ENCODE measurements at regions not wholly inside any gene's neighbourhood (a gene's known extent, or its start where the extent isn't known, plus 50 kb on each side); places are given as distances from the start of the nearest gene placed in this dataset.
"Not testable (repeated sequence)": the region's sequence is repeated elsewhere in the genome, so short reads cannot be mapped to it uniquely, and the experiment has no call there.

DNA sequence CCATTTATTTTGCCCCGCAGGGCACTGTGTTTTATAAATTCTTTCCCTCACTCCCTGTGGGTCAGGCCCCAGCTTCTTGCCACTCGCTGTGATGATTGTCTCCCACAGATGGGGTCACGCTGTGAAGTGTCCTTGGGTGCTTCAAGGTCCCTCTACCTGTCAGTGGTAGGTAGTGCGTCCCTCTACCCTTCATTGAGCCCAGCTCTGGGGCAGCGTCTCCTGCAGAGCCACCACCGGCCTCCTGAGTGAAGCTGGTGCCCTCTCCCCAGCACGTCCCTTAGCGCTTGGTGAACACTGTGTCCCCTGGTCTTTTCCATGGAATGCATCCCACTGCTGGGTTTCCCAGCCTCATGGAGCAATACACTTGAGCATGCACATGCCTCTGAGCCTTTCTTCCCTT is 108.2 kb downstream of the NRN1 start:
- Histone ChIP-seq H3K4me1 (ENCODE audit: control insufficient read depth in 2 of 2, insufficient read depth in 2 of 2, low read length in 2 of 2) (no peaks in the 10 kb centered on the region), H3K27me3 (ENCODE audit: control insufficient read depth in 2 of 2, insufficient read depth in 2 of 2, low read length in 2 of 2) (no peaks in the 10 kb centered on the region), H3K4me3 (ENCODE audit: low read length in 2 of 2) (no peak overlapping the region), H3K27ac (ENCODE audit: low read depth in 2 of 2, low read length in 2 of 2) (no peak overlapping the region), H3K36me3 (ENCODE audit: control insufficient read depth in 2 of 2, insufficient read depth in 2 of 2, low read length in 2 of 2) (no peaks in the 10 kb centered on the region), H3K9ac (ENCODE audit: low read depth in 1 of 2, low read length in 2 of 2) (no peak overlapping the region), H3K9me3 (ENCODE audit: control insufficient read depth in 2 of 2, low read length in 2 of 2) (no peaks in the 10 kb centered on the region)

DNA sequence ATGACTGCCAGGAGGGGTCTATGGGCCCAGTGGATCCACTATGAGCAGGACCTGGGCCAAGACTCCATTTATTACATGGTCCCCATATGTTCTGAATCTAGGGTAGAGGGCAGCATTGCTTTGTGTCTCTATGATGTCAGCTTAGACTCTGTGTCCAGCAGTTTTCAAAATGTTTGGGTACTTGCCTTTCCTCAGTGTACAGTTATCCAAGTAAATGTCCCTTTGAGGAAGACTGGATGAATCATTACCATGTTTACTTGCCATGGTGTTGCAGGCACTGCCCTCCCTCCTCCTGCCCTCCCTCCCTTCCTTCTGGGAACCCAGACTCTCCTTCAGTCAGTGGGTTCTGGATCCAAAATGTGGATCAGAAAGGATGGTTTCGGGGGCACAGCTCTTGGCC is 108.6 kb downstream of the NRN1 start:
- Histone ChIP-seq H3K9me3 (ENCODE audit: control insufficient read depth in 2 of 2, low read length in 2 of 2) (no peaks in the 10 kb centered on the region), H3K4me1 (ENCODE audit: control insufficient read depth in 2 of 2, insufficient read depth in 2 of 2, low read length in 2 of 2) (no peaks in the 10 kb centered on the region), H3K27ac (ENCODE audit: low read depth in 2 of 2, low read length in 2 of 2) (no peak overlapping the region), H3K27me3 (ENCODE audit: control insufficient read depth in 2 of 2, insufficient read depth in 2 of 2, low read length in 2 of 2) (no peaks in the 10 kb centered on the region), H3K36me3 (ENCODE audit: control insufficient read depth in 2 of 2, insufficient read depth in 2 of 2, low read length in 2 of 2) (no peaks in the 10 kb centered on the region), H3K4me3 (ENCODE audit: low read length in 2 of 2) (no peak overlapping the region), H3K9ac (ENCODE audit: low read depth in 1 of 2, low read length in 2 of 2) (no peak overlapping the region)

DNA sequence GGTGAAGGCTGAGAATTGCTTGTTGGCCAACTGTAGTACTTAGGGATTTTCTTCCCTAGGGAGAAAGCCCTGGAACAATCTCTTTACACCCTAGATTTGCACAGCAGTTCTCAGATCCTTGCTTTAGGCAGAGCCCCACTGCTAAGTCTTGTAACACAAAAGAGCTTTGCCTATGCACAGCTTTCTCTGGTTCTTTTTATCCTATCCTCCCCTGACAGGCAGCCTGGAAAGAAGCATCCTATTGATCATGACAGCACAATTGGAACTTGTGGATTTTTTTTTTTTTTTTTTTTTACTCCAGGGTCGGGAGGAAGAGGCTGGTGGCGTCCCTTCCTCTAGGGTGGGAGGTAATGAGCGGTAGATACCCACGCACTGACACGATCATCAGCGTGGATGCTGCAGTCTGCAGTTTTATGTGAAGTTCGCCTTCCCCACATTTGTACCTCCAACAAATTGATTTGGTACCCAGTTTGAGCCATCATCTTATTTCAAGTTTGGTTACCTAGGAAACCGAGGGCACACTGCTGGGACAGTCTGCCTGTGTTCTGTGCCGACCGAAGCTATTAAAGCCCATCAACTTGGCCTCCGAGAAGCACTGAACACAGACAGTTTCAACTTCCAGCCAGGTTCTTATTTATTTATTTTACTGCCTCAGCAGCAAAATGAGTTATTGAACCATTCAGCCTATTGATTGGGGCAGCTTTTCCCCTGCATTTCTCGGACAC is 110.1 kb downstream of the NRN1 start:
- Histone ChIP-seq H3K9ac (ENCODE audit: low read depth in 1 of 2, low read length in 2 of 2) (no peak overlapping the region), H3K4me3 (ENCODE audit: low read length in 2 of 2) (no peak overlapping the region), H3K36me3 (ENCODE audit: control insufficient read depth in 2 of 2, insufficient read depth in 2 of 2, low read length in 2 of 2) (no peaks in the 10 kb centered on the region), H3K27ac (ENCODE audit: low read depth in 2 of 2, low read length in 2 of 2) (no peak overlapping the region), H3K27me3 (ENCODE audit: control insufficient read depth in 2 of 2, insufficient read depth in 2 of 2, low read length in 2 of 2) (no peaks in the 10 kb centered on the region), H3K9me3 (ENCODE audit: control insufficient read depth in 2 of 2, low read length in 2 of 2) (no peaks in the 10 kb centered on the region), H3K4me1 (ENCODE audit: control insufficient read depth in 2 of 2, insufficient read depth in 2 of 2, low read length in 2 of 2) (no peaks in the 10 kb centered on the region)

DNA sequence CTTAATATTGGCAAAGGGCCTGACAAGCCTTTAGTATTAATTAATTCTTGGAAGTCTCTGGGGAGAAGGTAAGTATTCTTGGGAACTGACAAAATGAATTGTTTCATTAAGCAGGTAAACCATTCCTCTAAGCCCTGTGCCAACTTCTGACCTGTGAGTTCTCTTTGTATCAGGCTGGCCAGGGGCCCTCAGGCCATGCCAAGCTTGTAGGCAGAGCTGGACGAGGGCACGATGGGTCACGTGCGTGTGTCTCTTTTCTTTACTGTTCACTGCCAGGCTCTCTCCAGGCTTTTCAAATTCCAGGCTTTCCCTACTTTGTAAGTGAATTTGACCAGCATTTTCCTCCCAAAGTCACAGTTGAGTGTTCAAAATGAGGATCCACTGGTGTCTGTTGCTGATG is 112.4 kb downstream of the NRN1 start:
- Histone ChIP-seq H3K9me3 (ENCODE audit: control insufficient read depth in 2 of 2, low read length in 2 of 2) (no peaks in the 10 kb centered on the region), H3K27ac (ENCODE audit: low read depth in 2 of 2, low read length in 2 of 2) (no peak overlapping the region), H3K4me1 (ENCODE audit: control insufficient read depth in 2 of 2, insufficient read depth in 2 of 2, low read length in 2 of 2) (no peaks in the 10 kb centered on the region), H3K36me3 (ENCODE audit: control insufficient read depth in 2 of 2, insufficient read depth in 2 of 2, low read length in 2 of 2) (no peaks in the 10 kb centered on the region), H3K27me3 (ENCODE audit: control insufficient read depth in 2 of 2, insufficient read depth in 2 of 2, low read length in 2 of 2) (no peaks in the 10 kb centered on the region), H3K9ac (ENCODE audit: low read depth in 1 of 2, low read length in 2 of 2) (no peak overlapping the region), H3K4me3 (ENCODE audit: low read length in 2 of 2) (no peak overlapping the region)

DNA sequence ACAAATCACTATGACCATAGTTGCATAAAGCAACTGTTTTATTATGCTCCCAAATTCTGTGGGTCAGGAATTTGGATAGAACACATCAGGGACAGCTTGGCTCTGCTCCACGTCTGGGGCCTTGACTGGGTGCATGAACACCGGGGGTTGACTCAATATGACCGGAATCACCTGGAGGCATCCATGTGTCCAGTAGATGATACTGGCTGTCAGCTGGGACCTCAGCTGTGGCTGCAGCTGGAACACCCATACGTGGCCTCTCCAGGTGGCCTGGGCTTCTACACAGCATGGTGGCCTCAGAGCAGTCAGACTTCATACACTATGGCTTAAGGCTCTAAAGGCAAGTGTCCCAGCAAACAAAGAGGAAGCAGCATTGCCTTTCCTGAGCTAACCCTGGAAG is 113.4 kb downstream of the NRN1 start:
- Histone ChIP-seq H3K27ac (ENCODE audit: low read depth in 2 of 2, low read length in 2 of 2) (no peak overlapping the region), H3K27me3 (ENCODE audit: control insufficient read depth in 2 of 2, insufficient read depth in 2 of 2, low read length in 2 of 2) (no peaks in the 10 kb centered on the region), H3K9ac (ENCODE audit: low read depth in 1 of 2, low read length in 2 of 2) (no peak overlapping the region), H3K4me1 (ENCODE audit: control insufficient read depth in 2 of 2, insufficient read depth in 2 of 2, low read length in 2 of 2) (no peaks in the 10 kb centered on the region), H3K9me3 (ENCODE audit: control insufficient read depth in 2 of 2, low read length in 2 of 2) (no peaks in the 10 kb centered on the region), H3K36me3 (ENCODE audit: control insufficient read depth in 2 of 2, insufficient read depth in 2 of 2, low read length in 2 of 2) (no peaks in the 10 kb centered on the region), H3K4me3 (ENCODE audit: low read length in 2 of 2) (no peak overlapping the region)

DNA sequence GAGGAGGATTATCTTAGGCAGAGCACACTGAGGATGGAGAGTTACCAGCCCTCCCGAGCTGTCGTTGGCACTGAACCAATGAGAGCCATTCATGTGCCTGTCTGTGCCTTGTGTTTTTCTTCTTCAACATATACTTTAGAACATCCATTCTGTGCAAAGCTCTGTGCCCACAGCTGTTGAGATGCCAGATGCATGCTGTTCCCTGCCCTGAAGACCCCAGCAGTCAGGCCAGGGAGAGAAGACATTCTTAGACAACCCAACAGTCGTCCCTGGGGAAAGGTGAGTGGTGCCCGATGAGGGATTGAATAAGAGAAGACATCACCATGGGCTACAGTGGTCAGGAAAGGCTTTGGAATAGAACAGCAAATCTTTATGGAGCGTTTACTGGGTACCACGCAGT is 114.1 kb downstream of the NRN1 start:
- Histone ChIP-seq H3K27ac (ENCODE audit: low read depth in 2 of 2, low read length in 2 of 2) (peak overlapping the region; percentile 56 to 81), H3K4me3 (ENCODE audit: low read length in 2 of 2) (peak overlapping the region; percentile 13 to 62)

DNA sequence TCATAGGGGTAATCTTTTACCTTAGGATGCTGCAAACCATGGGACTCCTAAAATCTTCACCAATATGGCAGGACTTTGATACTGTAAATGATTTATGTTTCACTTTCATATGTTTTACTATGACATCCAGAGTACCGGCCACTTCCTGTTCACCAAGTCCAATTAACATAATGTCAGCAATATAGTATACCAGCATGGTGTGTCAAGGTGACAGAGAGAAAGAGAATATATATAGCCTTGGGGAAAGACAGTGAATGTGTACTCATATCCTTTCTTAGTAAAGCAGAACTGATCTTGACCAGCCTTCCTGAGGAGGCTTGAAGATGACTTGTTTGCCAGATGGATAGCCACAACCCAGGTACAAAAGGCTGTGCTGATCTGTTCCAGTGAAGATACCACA is 127.9 kb downstream of the NRN1 start:
- no peak overlapping the region for H3K9ac ChIP-seq (ENCODE audit: low read depth in 1 of 2, low read length in 2 of 2)
- no peaks in the 10 kb centered on the region for H3K4me1 ChIP-seq (ENCODE audit: control insufficient read depth in 2 of 2, insufficient read depth in 2 of 2, low read length in 2 of 2)

More for the DNA sequence above, 114.1 kb downstream of the NRN1 start:
- no peaks in the 10 kb centered on the region for H3K4me1 ChIP-seq (ENCODE audit: control insufficient read depth in 2 of 2, insufficient read depth in 2 of 2, low read length in 2 of 2)
- H3K9me3 ChIP-seq (ENCODE audit: control insufficient read depth in 2 of 2, low read length in 2 of 2) = no peaks in the 10 kb centered on the region
- no peak overlapping the region for H3K9ac ChIP-seq (ENCODE audit: low read depth in 1 of 2, low read length in 2 of 2)
- no peaks in the 10 kb centered on the region for H3K27me3 ChIP-seq (ENCODE audit: control insufficient read depth in 2 of 2, insufficient read depth in 2 of 2, low read length in 2 of 2)
- no peaks in the 10 kb centered on the region for H3K36me3 ChIP-seq (ENCODE audit: control insufficient read depth in 2 of 2, insufficient read depth in 2 of 2, low read length in 2 of 2)

DNA sequence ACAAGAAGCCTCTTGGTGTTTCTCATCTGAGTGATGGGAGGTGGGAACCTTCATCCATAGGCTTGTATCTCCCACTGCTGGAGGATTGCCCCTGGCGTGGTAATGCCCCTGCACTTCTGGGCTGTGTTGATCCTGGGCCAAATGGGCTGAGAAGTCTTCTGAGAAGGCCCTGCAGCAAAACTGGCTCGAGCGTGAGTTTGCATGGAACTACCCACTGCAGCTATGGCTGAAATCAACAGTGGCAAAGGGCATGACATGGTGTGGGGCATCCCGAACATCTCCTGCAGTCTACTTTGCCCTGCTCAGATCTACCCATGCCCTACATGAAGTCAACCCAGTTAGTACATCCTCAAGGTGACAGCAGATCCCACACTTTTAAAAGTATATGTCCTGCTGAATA is 130.6 kb downstream of the NRN1 start:
- Histone ChIP-seq H3K27me3 (ENCODE audit: control insufficient read depth in 2 of 2, insufficient read depth in 2 of 2, low read length in 2 of 2) (no peaks in the 10 kb centered on the region), H3K27ac (ENCODE audit: low read depth in 2 of 2, low read length in 2 of 2) (no peak overlapping the region), H3K9ac (ENCODE audit: low read depth in 1 of 2, low read length in 2 of 2) (no peak overlapping the region), H3K4me1 (ENCODE audit: control insufficient read depth in 2 of 2, insufficient read depth in 2 of 2, low read length in 2 of 2) (no peaks in the 10 kb centered on the region), H3K4me3 (ENCODE audit: low read length in 2 of 2) (no peak overlapping the region), H3K9me3 (ENCODE audit: control insufficient read depth in 2 of 2, low read length in 2 of 2) (no peaks in the 10 kb centered on the region), H3K36me3 (ENCODE audit: control insufficient read depth in 2 of 2, insufficient read depth in 2 of 2, low read length in 2 of 2) (no peaks in the 10 kb centered on the region)

More for the DNA sequence above, 127.9 kb downstream of the NRN1 start:
- Histone ChIP-seq H3K36me3 (ENCODE audit: control insufficient read depth in 2 of 2, insufficient read depth in 2 of 2, low read length in 2 of 2) (no peaks in the 10 kb centered on the region), H3K27ac (ENCODE audit: low read depth in 2 of 2, low read length in 2 of 2) (no peak overlapping the region), H3K4me3 (ENCODE audit: low read length in 2 of 2) (no peak overlapping the region), H3K27me3 (ENCODE audit: control insufficient read depth in 2 of 2, insufficient read depth in 2 of 2, low read length in 2 of 2) (peaks cover 0 to 3% of the 10 kb centered on the region in 2 donors), H3K9me3 (ENCODE audit: control insufficient read depth in 2 of 2, low read length in 2 of 2) (no peaks in the 10 kb centered on the region)

DNA sequence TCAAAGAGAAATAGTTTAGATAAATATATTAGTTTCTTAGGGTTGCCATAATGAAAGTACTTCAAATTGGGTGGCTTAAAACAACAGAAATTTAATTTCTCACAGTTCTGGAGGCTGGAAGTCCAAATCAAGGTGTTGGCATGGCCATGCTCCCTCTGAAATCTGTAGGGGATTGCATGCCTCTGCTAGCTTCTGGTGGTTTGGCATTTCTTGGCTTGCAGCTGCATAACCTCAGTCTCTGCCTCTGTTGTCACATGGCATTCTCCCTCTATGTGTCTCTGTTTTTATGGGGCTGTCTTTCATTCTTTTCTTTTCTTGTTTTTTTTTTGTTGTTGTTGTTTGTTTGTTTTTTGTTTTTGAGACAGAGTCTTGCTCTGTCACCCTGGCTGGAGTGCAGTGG is 132.7 kb downstream of the NRN1 start:
- not testable (repeated sequence) for H3K27ac ChIP-seq (ENCODE audit: low read depth in 2 of 2, low read length in 2 of 2)

DNA sequence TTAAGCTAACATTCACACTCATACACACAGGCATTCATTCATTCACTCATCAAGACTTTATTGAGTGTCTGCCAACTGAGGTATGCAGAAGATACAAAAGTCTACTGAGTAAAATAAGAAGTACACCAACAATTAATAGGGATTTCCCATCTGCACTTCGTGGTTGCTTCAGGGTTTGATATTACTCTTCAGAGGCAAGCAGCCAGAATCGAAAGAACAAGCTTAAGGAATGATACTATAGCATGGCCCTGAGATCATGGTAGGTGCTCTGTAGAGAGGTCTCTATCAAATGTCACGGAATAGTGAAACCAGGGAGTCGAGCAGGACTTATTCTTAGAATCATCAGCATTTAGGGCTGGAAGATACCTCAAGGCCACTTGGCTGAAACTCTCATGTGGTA is 135.4 kb downstream of the NRN1 start:
- H3K9me3 ChIP-seq (ENCODE audit: control insufficient read depth in 2 of 2, low read length in 2 of 2) = no peaks in the 10 kb centered on the region
- H3K27ac ChIP-seq (ENCODE audit: low read depth in 2 of 2, low read length in 2 of 2) = no peak overlapping the region
- H3K27me3 ChIP-seq (ENCODE audit: control insufficient read depth in 2 of 2, insufficient read depth in 2 of 2, low read length in 2 of 2) = no peaks in the 10 kb centered on the region
- H3K9ac ChIP-seq (ENCODE audit: low read depth in 1 of 2, low read length in 2 of 2) = no peak overlapping the region
- H3K36me3 ChIP-seq (ENCODE audit: control insufficient read depth in 2 of 2, insufficient read depth in 2 of 2, low read length in 2 of 2) = no peaks in the 10 kb centered on the region
- H3K4me3 ChIP-seq (ENCODE audit: low read length in 2 of 2) = no peak overlapping the region
- no peaks in the 10 kb centered on the region for H3K4me1 ChIP-seq (ENCODE audit: control insufficient read depth in 2 of 2, insufficient read depth in 2 of 2, low read length in 2 of 2)

More for the DNA sequence above, 132.7 kb downstream of the NRN1 start:
- not testable (repeated sequence) for H3K9me3 ChIP-seq (ENCODE audit: control insufficient read depth in 2 of 2, low read length in 2 of 2); H3K9ac ChIP-seq (ENCODE audit: low read depth in 1 of 2, low read length in 2 of 2); H3K27me3 ChIP-seq (ENCODE audit: control insufficient read depth in 2 of 2, insufficient read depth in 2 of 2, low read length in 2 of 2); H3K4me1 ChIP-seq (ENCODE audit: control insufficient read depth in 2 of 2, insufficient read depth in 2 of 2, low read length in 2 of 2); H3K36me3 ChIP-seq (ENCODE audit: control insufficient read depth in 2 of 2, insufficient read depth in 2 of 2, low read length in 2 of 2); H3K4me3 ChIP-seq (ENCODE audit: low read length in 2 of 2)

DNA sequence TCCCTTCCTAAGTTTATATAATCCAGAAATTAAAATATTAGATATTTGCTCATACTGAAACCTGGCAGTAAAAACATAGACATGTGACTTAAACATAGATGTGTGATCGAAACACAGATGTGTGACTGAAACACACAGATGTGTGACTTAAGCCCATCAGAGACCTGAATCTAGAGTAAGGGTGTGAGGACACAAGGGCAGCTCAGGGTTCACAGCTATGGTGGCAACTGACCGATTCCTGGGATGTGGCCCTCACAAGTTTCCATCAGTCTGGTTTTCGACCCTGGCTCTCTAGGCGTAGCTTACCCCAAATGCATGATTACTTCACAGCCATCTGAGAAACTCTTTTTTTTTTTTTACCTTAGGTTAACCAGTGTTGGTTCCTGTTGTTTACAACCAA is 137.0 kb downstream of the NRN1 start:
- H3K4me1 ChIP-seq (ENCODE audit: control insufficient read depth in 2 of 2, insufficient read depth in 2 of 2, low read length in 2 of 2) = no peaks in the 10 kb centered on the region
- no peaks in the 10 kb centered on the region for H3K27me3 ChIP-seq (ENCODE audit: control insufficient read depth in 2 of 2, insufficient read depth in 2 of 2, low read length in 2 of 2)

More for the DNA sequence above, 137.0 kb downstream of the NRN1 start:
- Histone ChIP-seq H3K9ac (ENCODE audit: low read depth in 1 of 2, low read length in 2 of 2) (no peak overlapping the region), H3K9me3 (ENCODE audit: control insufficient read depth in 2 of 2, low read length in 2 of 2) (no peaks in the 10 kb centered on the region), H3K4me3 (ENCODE audit: low read length in 2 of 2) (no peak overlapping the region), H3K27ac (ENCODE audit: low read depth in 2 of 2, low read length in 2 of 2) (no peak overlapping the region), H3K36me3 (ENCODE audit: control insufficient read depth in 2 of 2, insufficient read depth in 2 of 2, low read length in 2 of 2) (no peaks in the 10 kb centered on the region)
